KMS-11 (cell line): ENCODE measurements at regions not wholly inside any gene's neighbourhood (a gene's known extent, or its start where the extent isn't known, plus 50 kb on each side); places are given as distances from the start of the nearest gene placed in this dataset.

ENCODE experiments used
- H2AFZ ChIP-seq: fragments of 200-600 bp; sonication (generic); 2 replicates; pipeline ENCODE4 v1.6.1; 2016; ENCODE audit warnings: antibody characterized with exemption, mixed run types, low read depth
- H3K27ac ChIP-seq: fragments of 200-600 bp; sonication (generic); 2 replicates; pipeline ENCODE4 v1.6.1; 2016; ENCODE audit warnings: mild to moderate bottlenecking, mixed run types
- H3K27me3 ChIP-seq: fragments of 200-600 bp; sonication (generic); 2 replicates; pipeline ENCODE4 v1.6.1; 2017; ENCODE audit warnings: mild to moderate bottlenecking, low read depth, mixed run types, moderate library complexity; ENCODE audit not compliant: insufficient read depth
- H3K36me3 ChIP-seq: fragments of 200-600 bp; sonication (generic); 2 replicates; pipeline ENCODE4 v1.6.1; 2017; ENCODE audit warnings: mild to moderate bottlenecking, mixed run types; ENCODE audit not compliant: insufficient read depth
- H3K4me1 ChIP-seq: fragments of 200-600 bp; sonication (generic); 2 replicates; pipeline ENCODE4 v1.6.1; 2016; ENCODE audit warnings: mild to moderate bottlenecking, low read depth, mixed run types; ENCODE audit not compliant: poor library complexity, severe bottlenecking
- H3K4me2 ChIP-seq: fragments of 200-600 bp; sonication (generic); 2 replicates; pipeline ENCODE4 v1.7.0; 2016; ENCODE audit warnings: mild to moderate bottlenecking, mixed run types
- H3K4me3 ChIP-seq: fragments of 200-600 bp; sonication (generic); IDR thresholded peaks from 2 replicates; pipeline ENCODE4 v1.6.1; 2017; ENCODE audit warnings: low read depth, low read length, mixed read lengths; ENCODE audit not compliant: insufficient read depth
- H3K79me2 ChIP-seq: fragments of 200-600 bp; sonication (generic); 2 replicates; pipeline ENCODE4 v1.6.1; 2016; ENCODE audit warnings: low read depth, mixed run types; ENCODE audit not compliant: insufficient read depth
- H3K9ac ChIP-seq: fragments of 200-600 bp; sonication (generic); 2 replicates; pipeline ENCODE4 v1.6.1; 2016; ENCODE audit warnings: mild to moderate bottlenecking, mixed run types
- H4K20me1 ChIP-seq: fragments of 200-600 bp; sonication (generic); 2 replicates; pipeline ENCODE4 v1.6.1; 2016; ENCODE audit warnings: mild to moderate bottlenecking, mixed run types; ENCODE audit not compliant: insufficient read depth
- CTCF ChIP-seq: fragments of 200-600 bp; sonication (generic); conservative IDR thresholded peaks from 2 replicates; pipeline ENCODE4 v1.6.1; 2017; ENCODE audit warnings: low read depth, mild to moderate bottlenecking, antibody characterized with exemption, low read length, moderate library complexity, mixed read lengths

- no peak overlapping the region for H3K4me2 ChIP-seq
- no peaks in the 10 kb centered on the region for H4K20me1 ChIP-seq
- no peak for TF ChIP-seq CTCF
- no peaks in the 10 kb centered on the region for H3K4me1 ChIP-seq
- no peak overlapping the region for H2AFZ ChIP-seq
- no peaks in the 10 kb centered on the region for H3K36me3 ChIP-seq
- H3K9ac ChIP-seq, result no peak overlapping the region
- no peaks in the 10 kb centered on the region for H3K79me2 ChIP-seq
- H3K27me3 ChIP-seq, result no peaks in the 10 kb centered on the region
- H3K27ac ChIP-seq, result no peak overlapping the region
- no peak overlapping the region for H3K4me3 ChIP-seq
These were observed 283.0 kb upstream of the KLF6 start for GRCh38 chr10:4067931-4068561.

GRCh38 chr10:4067531-4067930 lies 282.5 kb upstream of the KLF6 start:
- no peaks in the 10 kb centered on the region for H3K36me3 ChIP-seq
- no peak overlapping the region for H3K4me2 ChIP-seq
- H3K27me3 ChIP-seq, result no peaks in the 10 kb centered on the region
- H4K20me1 ChIP-seq, result no peaks in the 10 kb centered on the region
- no peak overlapping the region for H3K9ac ChIP-seq
- no peaks in the 10 kb centered on the region for H3K4me1 ChIP-seq
- H3K27ac ChIP-seq, result no peak overlapping the region
- no peaks in the 10 kb centered on the region for H3K79me2 ChIP-seq
- TF ChIP-seq CTCF, result no peak
- H3K4me3 ChIP-seq, result no peak overlapping the region
- no peak overlapping the region for H2AFZ ChIP-seq

- Histone ChIP-seq H3K4me2 (no peak overlapping the region), H4K20me1 (no peaks in the 10 kb centered on the region), H3K27me3 (no peaks in the 10 kb centered on the region), H3K4me1 (no peaks in the 10 kb centered on the region), H3K4me3 (no peak overlapping the region), H3K79me2 (no peaks in the 10 kb centered on the region), H3K36me3 (no peaks in the 10 kb centered on the region), H3K9ac (no peak overlapping the region), H3K27ac (no peak overlapping the region), H2AFZ (no peak overlapping the region)
- TF ChIP-seq CTCF, result no peak
These were observed 281.8 kb upstream of the KLF6 start for GRCh38 chr10:4066581-4067390.

- H3K79me2 ChIP-seq, result no peaks in the 10 kb centered on the region
- no peaks in the 10 kb centered on the region for H3K4me1 ChIP-seq
- H3K9ac ChIP-seq, result no peak overlapping the region
- H3K4me3 ChIP-seq, result no peak overlapping the region
- no peak for TF ChIP-seq CTCF
- H2AFZ ChIP-seq, result no peak overlapping the region
- no peak overlapping the region for H3K4me2 ChIP-seq
- H4K20me1 ChIP-seq, result no peaks in the 10 kb centered on the region
- no peaks in the 10 kb centered on the region for H3K36me3 ChIP-seq
- no peak overlapping the region for H3K27ac ChIP-seq
- no peaks in the 10 kb centered on the region for H3K27me3 ChIP-seq
These were observed 279.5 kb upstream of the KLF6 start for GRCh38 chr10:4064489-4064888.
